ENCODE measurements at regions not wholly inside any gene's neighbourhood (a gene's known extent, or its start where the extent isn't known, plus 50 kb on each side); places are given as distances from the start of the nearest gene placed in this dataset.

GRCh38 chr7:89559596-89559995 lies 594.7 kb upstream of the STEAP1 start:
- TF ChIP-seq, protein P1, sequence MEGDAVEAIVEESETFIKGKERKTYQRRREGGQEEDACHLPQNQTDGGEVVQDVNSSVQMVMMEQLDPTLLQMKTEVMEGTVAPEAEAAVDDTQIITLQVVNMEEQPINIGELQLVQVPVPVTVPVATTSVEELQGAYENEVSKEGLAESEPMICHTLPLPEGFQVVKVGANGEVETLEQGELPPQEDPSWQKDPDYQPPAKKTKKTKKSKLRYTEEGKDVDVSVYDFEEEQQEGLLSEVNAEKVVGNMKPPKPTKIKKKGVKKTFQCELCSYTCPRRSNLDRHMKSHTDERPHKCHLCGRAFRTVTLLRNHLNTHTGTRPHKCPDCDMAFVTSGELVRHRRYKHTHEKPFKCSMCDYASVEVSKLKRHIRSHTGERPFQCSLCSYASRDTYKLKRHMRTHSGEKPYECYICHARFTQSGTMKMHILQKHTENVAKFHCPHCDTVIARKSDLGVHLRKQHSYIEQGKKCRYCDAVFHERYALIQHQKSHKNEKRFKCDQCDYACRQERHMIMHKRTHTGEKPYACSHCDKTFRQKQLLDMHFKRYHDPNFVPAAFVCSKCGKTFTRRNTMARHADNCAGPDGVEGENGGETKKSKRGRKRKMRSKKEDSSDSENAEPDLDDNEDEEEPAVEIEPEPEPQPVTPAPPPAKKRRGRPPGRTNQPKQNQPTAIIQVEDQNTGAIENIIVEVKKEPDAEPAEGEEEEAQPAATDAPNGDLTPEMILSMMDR (IDR thresholded peaks at IDR 0.05) = no peak
- no peak for TF ChIP-seq POLR2A (IDR thresholded peaks at IDR 0.05)
